HG03521 (cell line): ENCODE measurements at regions not wholly inside any gene's neighbourhood (a gene's known extent, or its start where the extent isn't known, plus 50 kb on each side); places are given as distances from the start of the nearest gene placed in this dataset.

Experiments
- ATAC-seq: cut with Tn5 transposase; IDR thresholded peaks from one replicate; pipeline ENCODE4 v1.9.1; 2021; ENCODE audit warnings: mild to moderate bottlenecking, moderate library complexity; ENCODE audit not compliant: unreplicated experiment

GRCh38 chr3:107970993-107971580 is 119.7 kb downstream of the CD47 start:
- no peak for ATAC-seq

- ATAC-seq: no peak
Measured at GRCh38 chr3:107969994-107970819, 120.6 kb downstream of the CD47 start.

- no peak for ATAC-seq
Measured at GRCh38 chr3:107969525-107969924, 121.3 kb downstream of the CD47 start.

- no peak for ATAC-seq
Measured at GRCh38 chr3:107966276-107966675, 124.6 kb downstream of the CD47 start.

- no peak for ATAC-seq
Measured at GRCh38 chr3:107965136-107965655, 125.6 kb downstream of the CD47 start.

GRCh38 chr3:107963581-107963980 is 127.2 kb downstream of the CD47 start:
- no peak for ATAC-seq

- no peak for ATAC-seq
Measured at GRCh38 chr3:107962946-107963345, 127.9 kb downstream of the CD47 start.

- ATAC-seq: no peak
Measured at GRCh38 chr3:107962037-107962436, 128.8 kb downstream of the CD47 start.

GRCh38 chr3:107959550-107960154 is 131.2 kb downstream of the CD47 start:
- no peak for ATAC-seq

- ATAC-seq: no peak
Measured at GRCh38 chr3:107958146-107958545, 132.7 kb downstream of the CD47 start.

- ATAC-seq: no peak
Measured at GRCh38 chr3:107956991-107957900, 133.6 kb downstream of the CD47 start.

GRCh38 chr3:107954845-107955244 is 136.0 kb downstream of the CD47 start:
- ATAC-seq: no peak

GRCh38 chr3:107953722-107954121 is 137.1 kb downstream of the CD47 start:
- ATAC-seq: no peak

GRCh38 chr3:107951126-107951525 is 139.7 kb downstream of the CD47 start:
- no peak for ATAC-seq

- no peak for ATAC-seq
Measured at GRCh38 chr3:107950417-107950816, 140.4 kb downstream of the CD47 start.

- no peak for ATAC-seq
Measured at GRCh38 chr3:107949394-107949970, 141.3 kb downstream of the CD47 start.

GRCh38 chr3:107947203-107947602 is 143.6 kb downstream of the CD47 start:
- ATAC-seq: no peak

GRCh38 chr3:107946700-107947099 is 144.1 kb downstream of the CD47 start:
- ATAC-seq: no peak

GRCh38 chr3:107945417-107946094 is 145.3 kb downstream of the CD47 start:
- no peak for ATAC-seq
